GM10266 (cell line): ENCODE measurements at regions not wholly inside any gene's neighbourhood (a gene's known extent, or its start where the extent isn't known, plus 50 kb on each side); places are given as distances from the start of the nearest gene placed in this dataset.

Experiments
- DNase-seq: peaks from one replicate; pipeline ENCODE4 v3.0.0; 2012; ENCODE audit errors: extremely low spot score
- TF ChIP-seq, protein P1 (sequence below): IDR thresholded peaks from 2 replicates; pipeline ENCODE4 v1.5.1; 2012; ENCODE audit warnings: mild to moderate bottlenecking, low read depth; ENCODE audit not compliant: control insufficient read depth, insufficient read depth; ENCODE audit errors: missing control alignments

DNA sequence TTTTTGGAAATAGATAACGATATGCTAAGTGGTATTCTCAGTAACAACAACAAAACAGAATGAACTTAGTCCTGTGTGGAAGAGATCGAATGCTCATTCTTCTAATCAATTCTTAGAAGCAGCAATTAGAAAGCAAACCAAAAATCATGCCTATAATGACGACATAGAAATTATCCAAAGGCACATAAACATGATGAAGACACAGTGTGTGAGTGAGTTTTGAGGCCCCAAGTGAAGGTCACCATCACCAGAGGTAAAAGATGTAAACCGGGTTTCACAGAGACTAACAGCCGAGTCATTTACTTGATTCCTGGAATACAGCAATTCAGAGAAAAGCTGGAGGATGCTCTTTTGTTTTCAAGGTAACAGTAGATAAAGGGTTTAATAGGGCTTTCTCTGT is 509.2 kb downstream of the TDRD15 start:
- DNase-seq = no peak
- TF ChIP-seq, protein P1, sequence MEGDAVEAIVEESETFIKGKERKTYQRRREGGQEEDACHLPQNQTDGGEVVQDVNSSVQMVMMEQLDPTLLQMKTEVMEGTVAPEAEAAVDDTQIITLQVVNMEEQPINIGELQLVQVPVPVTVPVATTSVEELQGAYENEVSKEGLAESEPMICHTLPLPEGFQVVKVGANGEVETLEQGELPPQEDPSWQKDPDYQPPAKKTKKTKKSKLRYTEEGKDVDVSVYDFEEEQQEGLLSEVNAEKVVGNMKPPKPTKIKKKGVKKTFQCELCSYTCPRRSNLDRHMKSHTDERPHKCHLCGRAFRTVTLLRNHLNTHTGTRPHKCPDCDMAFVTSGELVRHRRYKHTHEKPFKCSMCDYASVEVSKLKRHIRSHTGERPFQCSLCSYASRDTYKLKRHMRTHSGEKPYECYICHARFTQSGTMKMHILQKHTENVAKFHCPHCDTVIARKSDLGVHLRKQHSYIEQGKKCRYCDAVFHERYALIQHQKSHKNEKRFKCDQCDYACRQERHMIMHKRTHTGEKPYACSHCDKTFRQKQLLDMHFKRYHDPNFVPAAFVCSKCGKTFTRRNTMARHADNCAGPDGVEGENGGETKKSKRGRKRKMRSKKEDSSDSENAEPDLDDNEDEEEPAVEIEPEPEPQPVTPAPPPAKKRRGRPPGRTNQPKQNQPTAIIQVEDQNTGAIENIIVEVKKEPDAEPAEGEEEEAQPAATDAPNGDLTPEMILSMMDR = no peak

DNA sequence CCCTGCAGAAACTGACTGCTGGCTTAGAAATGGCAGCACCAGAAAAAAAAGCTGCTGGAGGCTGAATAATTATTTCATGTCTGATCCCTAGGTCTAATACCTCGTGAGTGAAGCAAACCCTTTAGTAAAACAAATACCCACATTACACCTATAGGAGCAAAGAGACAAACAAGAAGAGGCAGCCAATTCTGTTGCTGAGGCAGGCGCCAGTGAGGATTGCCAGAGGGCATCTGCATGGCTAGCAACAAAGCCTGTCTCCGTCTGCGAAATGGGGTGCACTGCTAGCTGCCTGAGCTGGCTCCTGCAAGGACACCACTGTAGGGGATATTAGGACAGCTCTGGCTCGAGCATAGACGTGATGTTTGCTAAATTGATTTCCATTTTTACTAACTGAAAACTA is 509.7 kb downstream of the TDRD15 start:
- DNase-seq = no peak
- TF ChIP-seq, protein P1 = no peak

DNA sequence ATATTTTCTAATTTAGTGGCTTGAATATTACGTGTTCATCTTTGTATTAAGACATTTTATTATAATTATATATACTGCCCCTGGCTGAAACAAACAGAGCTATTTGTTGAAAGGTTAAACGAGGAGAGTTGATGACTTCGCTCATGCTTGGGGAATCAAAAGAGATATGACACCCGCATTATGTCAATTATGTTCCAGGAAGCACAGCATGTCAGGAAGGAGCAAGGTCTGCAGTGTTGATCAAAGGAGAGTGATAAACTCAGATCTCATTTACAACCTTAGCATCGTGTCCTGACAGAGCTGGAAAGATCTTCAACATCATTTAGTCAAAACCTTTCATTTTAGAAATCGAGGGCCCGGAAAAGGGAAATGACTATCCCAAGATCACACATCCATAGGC is 510.1 kb downstream of the TDRD15 start:
- TF ChIP-seq, protein P1 = no peak

DNA sequence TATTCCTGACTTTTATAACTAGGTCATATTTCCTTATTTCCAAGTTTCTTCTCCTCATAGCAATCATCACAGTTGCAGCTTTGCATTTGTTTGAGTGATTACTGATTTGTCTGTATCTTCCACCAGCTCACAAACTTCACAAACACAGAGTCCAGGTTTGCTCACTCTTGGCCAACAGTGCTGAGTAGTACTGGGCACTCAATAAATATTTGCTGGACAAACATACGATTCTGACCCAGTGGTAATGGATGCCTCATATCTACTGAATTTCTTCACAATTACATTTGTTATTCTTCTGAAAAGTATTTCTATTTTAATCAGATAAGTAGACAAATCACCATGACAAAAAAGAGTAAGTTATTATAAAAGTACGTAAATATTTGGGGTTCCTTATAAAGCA is 516.3 kb downstream of the TDRD15 start:
- no peak for DNase-seq
- TF ChIP-seq, protein P1 = no peak

More for the DNA sequence above, 510.1 kb downstream of the TDRD15 start:
- DNase-seq = no peak

DNA sequence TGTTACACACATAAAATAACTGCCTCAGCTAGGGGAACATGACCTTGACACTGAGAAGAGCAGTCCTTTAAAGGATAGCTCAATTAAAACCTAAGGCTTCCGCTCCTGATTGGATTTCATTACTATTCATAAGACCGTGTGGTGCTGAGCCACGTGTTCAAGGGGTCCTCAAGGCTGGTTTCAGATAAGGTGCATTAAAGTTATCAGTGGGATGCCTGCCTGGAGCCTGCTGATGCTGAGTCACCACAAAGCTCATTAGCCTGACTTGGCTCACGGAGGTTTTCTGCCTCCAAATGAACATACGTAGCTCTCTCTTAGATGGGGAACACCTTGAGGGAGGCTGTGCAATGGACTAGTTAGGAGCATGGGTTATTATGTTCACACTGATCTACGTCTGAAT is 518.9 kb downstream of the TDRD15 start:
- no peak for DNase-seq
- TF ChIP-seq, protein P1 = no peak

DNA sequence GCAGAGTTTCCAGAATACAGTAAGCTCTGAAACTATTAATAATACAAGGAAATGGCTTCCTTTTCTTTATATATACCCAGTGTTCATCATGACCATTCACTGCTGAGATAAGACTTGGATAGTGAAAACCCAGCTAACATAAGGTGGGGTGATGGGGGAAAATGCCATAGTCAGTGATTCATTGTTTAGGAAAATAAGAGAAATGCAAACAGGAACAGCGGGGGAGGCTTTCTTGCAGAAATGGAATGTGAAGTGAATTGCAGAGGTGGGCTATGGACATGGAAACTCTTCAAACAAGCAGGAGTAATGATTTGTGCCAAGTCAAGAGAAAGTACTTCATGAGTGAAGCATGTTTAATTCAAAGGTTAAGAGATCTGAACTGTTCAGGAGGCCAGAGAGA is 519.4 kb downstream of the TDRD15 start:
- DNase-seq = no peak
- TF ChIP-seq, protein P1 = no peak

DNA sequence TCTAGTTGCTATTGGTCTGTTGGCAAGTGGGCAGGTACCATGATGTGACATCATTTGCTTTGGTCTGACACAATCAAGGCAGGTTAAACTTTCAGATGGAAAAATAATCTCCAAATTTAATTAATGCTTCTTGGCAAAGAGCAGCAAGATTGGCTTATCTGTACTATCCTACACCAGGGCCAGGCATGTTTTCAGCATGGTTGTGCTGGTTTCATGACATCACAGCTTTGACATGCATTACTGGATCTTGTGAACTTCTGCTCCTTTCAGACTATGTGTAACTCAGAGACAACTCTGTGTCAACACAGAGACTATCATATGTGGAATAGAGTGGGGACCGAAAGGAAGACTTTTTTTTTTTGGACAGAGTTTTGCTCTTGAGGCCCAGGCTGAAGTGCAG is 520.5 kb downstream of the TDRD15 start:
- no peak for DNase-seq
- TF ChIP-seq, protein P1 = no peak
